A549 (cell line): ENCODE measurements at regions not wholly inside any gene's neighbourhood (a gene's known extent, or its start where the extent isn't known, plus 50 kb on each side); places are given as distances from the start of the nearest gene placed in this dataset.

Experiments
- ATOH8 ChIP-seq: fragments of 250-450 bp; sonication (Bioruptor Pico); IDR thresholded peaks from 2 replicates; pipeline ENCODE4 v1.5.0; 2020; ENCODE audit warnings: low read depth, mild to moderate bottlenecking, moderate library complexity
- BCL3 ChIP-seq: fragments of >200 bp; sonication (Bioruptor Twin); formaldehyde crosslinking; IDR thresholded peaks from 3 replicates; pipeline ENCODE4 v1.6.1; 2016
- CBX2 ChIP-seq: fragments of 200-600 bp; sonication (generic); IDR thresholded peaks from 2 replicates; pipeline ENCODE4 v1.6.1; 2016; ENCODE audit warnings: low read depth, mild to moderate bottlenecking, borderline replicate concordance
- CBX8 ChIP-seq: fragments of 200-600 bp; sonication (generic); IDR thresholded peaks from 2 replicates; pipeline ENCODE4 v1.6.1; 2016
- CEBPB ChIP-seq, 2 experiments: fragments of >200 bp in 1 of 2; sonication (Bioruptor Twin) in 1 of 2; formaldehyde crosslinking in 1 of 2; IDR thresholded peaks; 2 replicates each; pipeline ENCODE4 v1.6.1; 2012 to 2016
- CHD4 ChIP-seq: fragments of 200-600 bp; sonication (generic); IDR thresholded peaks from 2 replicates; pipeline ENCODE4 v1.6.1; 2016; ENCODE audit warnings: antibody characterized with exemption, mild to moderate bottlenecking, borderline replicate concordance
- CTCF ChIP-seq: fragments of >200 bp; sonication (Bioruptor Twin); formaldehyde crosslinking; IDR thresholded peaks from 3 replicates; pipeline ENCODE4 v1.5.1; 2016
- E2F6 ChIP-seq: IDR thresholded peaks from 2 replicates; pipeline ENCODE4 v1.6.1; 2012; ENCODE audit warnings: low read depth, borderline replicate concordance
- EHMT2 ChIP-seq: fragments of 200-600 bp; sonication (generic); IDR thresholded peaks from 2 replicates; pipeline ENCODE4 v1.6.1; 2016; ENCODE audit warnings: antibody characterized with exemption, low read depth, mild to moderate bottlenecking, moderate library complexity
- ESRRA ChIP-seq: fragments of 150-350 bp; IDR thresholded peaks from 2 replicates; pipeline ENCODE4 v1.6.1; 2014; ENCODE audit warnings: mild to moderate bottlenecking, low read length, borderline replicate concordance
- FOSB ChIP-seq: fragments of 250-450 bp; sonication (Bioruptor Pico); IDR thresholded peaks from 2 replicates; pipeline ENCODE4 v1.5.0; 2020; ENCODE audit warnings: mild to moderate bottlenecking, moderate library complexity
- FOXS1 ChIP-seq: fragments of 250-450 bp; sonication (Bioruptor Pico); IDR thresholded peaks from 2 replicates; pipeline ENCODE4 v1.5.0; 2020; ENCODE audit warnings: mild to moderate bottlenecking, moderate library complexity
- GATA3 ChIP-seq: IDR thresholded peaks from 2 replicates; pipeline ENCODE4 v1.6.1; 2012; ENCODE audit warnings: borderline replicate concordance
- HEYL ChIP-seq: fragments of 250-450 bp; sonication (Bioruptor Pico); IDR thresholded peaks from 2 replicates; pipeline ENCODE4 v1.8.0; 2021; ENCODE audit warnings: mild to moderate bottlenecking, moderate library complexity
- HOXA7 ChIP-seq: fragments of 250-450 bp; sonication (Bioruptor Pico); IDR thresholded peaks from 2 replicates; pipeline ENCODE4 v1.5.0; 2020; ENCODE audit warnings: mild to moderate bottlenecking, moderate library complexity
- HOXB13 ChIP-seq: fragments of 250-450 bp; sonication (Bioruptor Pico); IDR thresholded peaks from 2 replicates; pipeline ENCODE4 v1.5.0; 2020; ENCODE audit warnings: low read depth, mild to moderate bottlenecking, moderate library complexity
- HOXB5 ChIP-seq: fragments of 250-450 bp; sonication (Bioruptor Pico); IDR thresholded peaks from 2 replicates; pipeline ENCODE4 v1.5.0; 2020; ENCODE audit warnings: mild to moderate bottlenecking, moderate library complexity
- JUNB ChIP-seq: fragments of >200 bp; sonication (Bioruptor Twin); formaldehyde crosslinking; IDR thresholded peaks from 2 replicates; pipeline ENCODE4 v1.6.1; 2016
- KDM1A ChIP-seq: fragments of 200-600 bp; sonication (generic); IDR thresholded peaks from 2 replicates; pipeline ENCODE4 v1.6.1; 2016; ENCODE audit warnings: low read depth, mild to moderate bottlenecking
- KDM5A ChIP-seq: fragments of 200-600 bp; sonication (generic); IDR thresholded peaks from 2 replicates; pipeline ENCODE4 v1.6.1; 2016; ENCODE audit warnings: antibody characterized with exemption, mild to moderate bottlenecking
- MAFK ChIP-seq: fragments of 450-650 bp; IDR thresholded peaks from 2 replicates; pipeline ENCODE4 v1.6.1; 2014; ENCODE audit not compliant: partially characterized antibody
- MAX ChIP-seq: IDR thresholded peaks from 2 replicates; pipeline ENCODE4 v1.6.1; 2012
- MAZ ChIP-seq: fragments of 150-350 bp; IDR thresholded peaks from 2 replicates; pipeline ENCODE4 v1.6.1; 2014; ENCODE audit warnings: antibody characterized with exemption, low read depth, low read length, borderline replicate concordance
- NR3C1 ChIP-seq: fragments of >200 bp; sonication (Bioruptor Twin); formaldehyde crosslinking; IDR thresholded peaks from 3 replicates; pipeline ENCODE4 v1.6.1; 2017
- PHF8 ChIP-seq: fragments of 200-600 bp; sonication (generic); IDR thresholded peaks from 2 replicates; pipeline ENCODE4 v1.6.1; 2016; ENCODE audit warnings: low read depth, mild to moderate bottlenecking, antibody characterized with exemption, moderate library complexity, borderline replicate concordance
- RAD21 ChIP-seq, 2 experiments: fragments of >200 bp in 1 of 2; sonication (Bioruptor Twin) in 1 of 2; formaldehyde crosslinking in 1 of 2; IDR thresholded peaks in 1 of 2; conservative IDR thresholded peaks in 1 of 2; 2 replicates in 1 of 2; 3 replicates in 1 of 2; pipeline ENCODE4 v1.6.1; 2012 to 2018; ENCODE audit warnings: inconsistent platforms in 1 of 2
- RARB ChIP-seq: fragments of 250-450 bp; sonication (Bioruptor Pico); IDR thresholded peaks from 2 replicates; pipeline ENCODE4 v1.8.0; 2021; ENCODE audit warnings: mild to moderate bottlenecking, moderate library complexity
- RFX5 ChIP-seq: fragments of 450-650 bp; IDR thresholded peaks from 2 replicates; pipeline ENCODE4 v1.7.1; 2014; ENCODE audit warnings: antibody characterized with exemption, mild to moderate bottlenecking, moderate library complexity
- SMC3 ChIP-seq: fragments of >200 bp; sonication (Bioruptor Twin); formaldehyde crosslinking; IDR thresholded peaks from 3 replicates; pipeline ENCODE4 v1.6.1; 2018; ENCODE audit warnings: inconsistent platforms
- SREBF2 ChIP-seq: fragments of 450-650 bp; IDR thresholded peaks from 2 replicates; pipeline ENCODE4 v1.6.1; 2014; ENCODE audit warnings: mild to moderate bottlenecking, moderate library complexity
- TFCP2L1 ChIP-seq: fragments of 250-450 bp; sonication (Bioruptor Pico); IDR thresholded peaks from 2 replicates; pipeline ENCODE4 v1.5.0; 2021; ENCODE audit warnings: mild to moderate bottlenecking
- TP53 ChIP-seq: fragments of 250-450 bp; sonication (Bioruptor Pico); IDR thresholded peaks from 2 replicates; pipeline ENCODE4 v1.5.0; 2021; ENCODE audit warnings: mild to moderate bottlenecking, moderate library complexity
- ZC3H11A ChIP-seq: fragments of 450-650 bp; IDR thresholded peaks from 2 replicates; pipeline ENCODE4 v1.6.1; 2014; ENCODE audit warnings: antibody characterized with exemption, mild to moderate bottlenecking
- ZFP36 ChIP-seq: fragments of 450-650 bp; IDR thresholded peaks from 2 replicates; pipeline ENCODE4 v1.6.1; 2014; ENCODE audit warnings: borderline replicate concordance; ENCODE audit not compliant: partially characterized antibody
- ZNF302 ChIP-seq: fragments of 250-450 bp; sonication (Bioruptor Pico); IDR thresholded peaks from 2 replicates; pipeline ENCODE4 v1.9.0; 2021; ENCODE audit warnings: inconsistent platforms, mild to moderate bottlenecking, moderate library complexity
- ZSCAN20 ChIP-seq: fragments of 250-450 bp; sonication (Bioruptor Pico); IDR thresholded peaks from 2 replicates; pipeline ENCODE4 v1.8.0; 2022; ENCODE audit warnings: mild to moderate bottlenecking, moderate library complexity

GRCh38 chr2:236776695-236777251, 207.1 kb downstream of the ACKR3 start (continued):
- TF ChIP-seq EHMT2 (no peak), CBX2 (no peak), ZFP36 (no peak), SMC3 (peak; percentile 32; the same call in 2 of the 3 replicates), E2F6 (no peak), KDM5A (no peak), CTCF (no peak), HOXB13 (CRISPR knock-in tag) (no peak), HOXB5 (CRISPR knock-in tag) (no peak), MAZ (no peak), ESRRA (no peak), KDM1A (no peak), CHD4 (no peak), MAFK (peak; percentile 82), ZNF302 (CRISPR knock-in tag) (no peak), ZSCAN20 (CRISPR knock-in tag) (no peak), FOSB (no peak), CBX8 (no peak), ATOH8 (CRISPR knock-in tag) (no peak), BCL3 (peak; percentile 52; the same call in 1 of the 3 replicates), JUNB (peak; percentile 85), RARB (CRISPR knock-in tag) (no peak), HOXA7 (CRISPR knock-in tag) (no peak), ZC3H11A (no peak), PHF8 (no peak), RAD21 (conservative IDR thresholded peaks at IDR 0.05 in 1 of 2, IDR thresholded peaks at IDR 0.05 in 1 of 2) (peak in 1 of 2 experiments; percentile 47; a peak in 2 of 5 replicates), RFX5 (no peak), NR3C1 (no peak), GATA3 (no peak; the same call in 1 of the 2 replicates), CEBPB (IDR thresholded peaks at IDR 0.05) (no peak), MAX (peak; percentile 41; the same call in 1 of the 2 replicates), SREBF2 (no peak), HEYL (CRISPR knock-in tag) (no peak), TP53 (CRISPR knock-in tag) (no peak), TFCP2L1 (CRISPR knock-in tag) (no peak), FOXS1 (CRISPR knock-in tag) (no peak)
